IMR-90 (cell line): ENCODE measurements at regions not wholly inside any gene's neighbourhood (a gene's known extent, or its start where the extent isn't known, plus 50 kb on each side); places are given as distances from the start of the nearest gene placed in this dataset.

Experiments used
- CEBPB ChIP-seq: IDR thresholded peaks from 2 replicates; pipeline ENCODE4 v1.6.1; 2012; ENCODE audit warnings: low read depth, low read length, improper control_type of control experiment
- CHD1 ChIP-seq: IDR thresholded peaks from 2 replicates; pipeline ENCODE4 v1.6.1; 2012; ENCODE audit warnings: low read depth, low read length, improper control_type of control experiment
- CTCF ChIP-seq: conservative IDR thresholded peaks from 2 replicates; pipeline ENCODE4 v1.5.1; 2012; ENCODE audit warnings: mild to moderate bottlenecking, low read depth, low read length, improper control_type of control experiment
- ELK1 ChIP-seq: fragments of 150-350 bp; IDR thresholded peaks from 2 replicates; pipeline ENCODE4 v1.6.1; 2016; ENCODE audit warnings: low read depth, mild to moderate bottlenecking, low read length, moderate library complexity, borderline replicate concordance
- MAFK ChIP-seq: IDR thresholded peaks from 2 replicates; pipeline ENCODE4 v1.6.1; 2012; ENCODE audit warnings: low read depth, low read length, improper control_type of control experiment
- MXI1 ChIP-seq: IDR thresholded peaks from 2 replicates; pipeline ENCODE4 v1.6.1; 2012; ENCODE audit warnings: low read depth, mild to moderate bottlenecking, low read length, moderate library complexity, borderline replicate concordance
- NFE2L2 ChIP-seq: fragments of 150-350 bp; IDR thresholded peaks from 2 replicates; pipeline ENCODE4 v1.6.1; 2016; ENCODE audit warnings: low read depth, mild to moderate bottlenecking, low read length
- POLR2A ChIP-seq: IDR thresholded peaks from 2 replicates; pipeline ENCODE4 v1.6.1; 2012; ENCODE audit warnings: mild to moderate bottlenecking, low read depth, low read length
- RAD21 ChIP-seq: IDR thresholded peaks from 2 replicates; pipeline ENCODE4 v1.6.1; 2012; ENCODE audit warnings: low read length, improper control_type of control experiment
- RCOR1 ChIP-seq: IDR thresholded peaks from 2 replicates; pipeline ENCODE4 v1.6.1; 2012; ENCODE audit warnings: mild to moderate bottlenecking, low read length, improper control_type of control experiment; ENCODE audit not compliant: insufficient replicate concordance
- RFX5 ChIP-seq: IDR thresholded peaks from 2 replicates; pipeline ENCODE4 v1.8.0; 2012; ENCODE audit warnings: low read depth, mild to moderate bottlenecking, low read length, moderate library complexity
- SMC3 ChIP-seq: fragments of 150-350 bp; IDR thresholded peaks from 2 replicates; pipeline ENCODE4 v1.6.1; 2016; ENCODE audit warnings: low read depth, mild to moderate bottlenecking, antibody characterized with exemption, low read length, moderate library complexity
- USF2 ChIP-seq: fragments of 150-350 bp; IDR thresholded peaks from 2 replicates; pipeline ENCODE4 v1.6.1; 2017; ENCODE audit warnings: mild to moderate bottlenecking, antibody characterized with exemption, low read length, low read depth

- TF ChIP-seq CTCF (no peak), SMC3 (no peak), USF2 (no peak), RAD21 (no peak), POLR2A (no peak), NFE2L2 (no peak), RFX5 (no peak), ELK1 (no peak), CEBPB (no peak), MXI1 (no peak), CHD1 (no peak), RCOR1 (no peak), MAFK (no peak)
Measured at GRCh38 chr6:139429580-139430145, 55.2 kb upstream of the CITED2 start.
